ENCODE measurements at regions not wholly inside any gene's neighbourhood (a gene's known extent, or its start where the extent isn't known, plus 50 kb on each side); places are given as distances from the start of the nearest gene placed in this dataset.

DNA sequence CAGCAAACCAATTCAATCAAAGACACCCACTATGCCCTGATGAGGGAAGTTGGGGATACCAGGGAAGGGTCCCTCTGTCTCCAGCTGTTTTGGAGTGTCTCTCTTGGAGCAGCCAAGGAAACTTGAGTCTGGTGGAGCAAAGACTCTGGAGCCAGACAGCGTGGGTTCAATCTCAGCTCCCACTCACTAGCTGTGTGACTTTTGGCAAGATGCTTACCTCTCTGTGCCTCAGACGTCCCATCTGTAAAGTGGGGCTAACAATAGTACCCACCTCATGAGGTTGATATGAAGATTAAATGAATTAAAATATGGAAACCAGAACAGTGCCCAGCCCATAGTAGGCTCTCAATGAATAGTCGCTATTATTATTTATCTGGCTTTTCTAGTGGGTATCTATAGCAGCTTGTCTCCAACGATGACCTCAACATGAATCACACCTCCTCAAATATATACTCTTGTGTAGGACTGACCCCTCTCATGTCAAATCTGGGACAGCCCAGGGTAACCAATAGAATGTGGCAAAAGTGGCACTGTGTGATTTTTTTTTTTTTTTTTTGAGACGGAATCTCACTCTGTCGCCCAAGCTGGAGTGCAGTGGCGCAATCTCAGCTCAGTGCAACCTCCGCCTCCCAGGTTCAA lies 99.2 kb upstream of the FOXP4 start:
- no peak overlapping the region for H3K27ac Mint-ChIP-seq
- no peaks in the 10 kb centered on the region for H3K9me3 Mint-ChIP-seq
- no peaks in the 10 kb centered on the region for H3K4me1 Mint-ChIP-seq (ENCODE audit: low read depth)
- peaks cover 44% of the 10 kb centered on the region for H3K27me3 Mint-ChIP-seq (ENCODE audit: insufficient read depth)
- intact Hi-C loops (cut with micrococcal nuclease): no loop called here
- no peak overlapping the region for H3K4me3 Mint-ChIP-seq
- no peak for DNase-seq (ENCODE audit: low spot score)
- H3K36me3 Mint-ChIP-seq (ENCODE audit: low read depth): no peaks in the 10 kb centered on the region

- H3K4me3 Mint-ChIP-seq: no peak overlapping the region
Observed at GRCh38 chr6:41448256-41448655, 97.9 kb upstream of the FOXP4 start.

GRCh38 chr6:41449399-41450245 lies 96.6 kb upstream of the FOXP4 start:
- Mint-ChIP-seq H3K27ac (no peak overlapping the region), H3K36me3 (ENCODE audit: low read depth) (no peaks in the 10 kb centered on the region), H3K4me3 (no peak overlapping the region), H3K9me3 (no peaks in the 10 kb centered on the region), H3K4me1 (ENCODE audit: low read depth) (no peaks in the 10 kb centered on the region), H3K27me3 (ENCODE audit: insufficient read depth) (peaks cover 27% of the 10 kb centered on the region)
- intact Hi-C loops (cut with micrococcal nuclease): no loop called here
- DNase-seq (ENCODE audit: low spot score): no peak

More at GRCh38 chr6:41448256-41448655, 97.9 kb upstream of the FOXP4 start:
- Mint-ChIP-seq H3K4me1 (ENCODE audit: low read depth) (no peaks in the 10 kb centered on the region), H3K27me3 (ENCODE audit: insufficient read depth) (peaks cover 39% of the 10 kb centered on the region), H3K36me3 (ENCODE audit: low read depth) (no peaks in the 10 kb centered on the region), H3K9me3 (no peaks in the 10 kb centered on the region), H3K27ac (no peak overlapping the region)
- intact Hi-C loops (cut with micrococcal nuclease): no loop called here
- no peak for DNase-seq (ENCODE audit: low spot score)

DNA sequence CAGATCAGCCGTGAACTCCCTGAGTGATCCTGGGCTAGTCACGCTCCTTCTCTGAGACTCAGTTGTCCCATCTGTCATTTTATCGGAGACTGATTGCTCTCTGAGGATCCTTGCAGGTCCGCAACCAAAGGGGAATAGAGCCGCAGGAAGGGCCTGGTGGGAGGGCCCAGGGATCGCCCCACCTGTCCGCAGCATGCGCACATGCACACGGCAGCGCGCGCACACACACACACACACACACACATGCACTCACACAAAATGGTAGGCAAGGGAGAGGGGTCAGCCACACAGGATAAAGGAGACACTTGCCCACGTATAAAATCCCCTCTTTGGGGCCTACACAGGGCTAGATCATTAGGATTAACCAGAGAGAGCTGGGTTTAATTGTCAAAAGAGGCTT lies 95.6 kb upstream of the FOXP4 start:
- H3K27me3 Mint-ChIP-seq (ENCODE audit: insufficient read depth): peaks cover 24% of the 10 kb centered on the region
- no peak overlapping the region for H3K27ac Mint-ChIP-seq
- intact Hi-C loops (cut with micrococcal nuclease): no loop called here
- no peaks in the 10 kb centered on the region for H3K9me3 Mint-ChIP-seq
- no peak for DNase-seq (ENCODE audit: low spot score)
- no peaks in the 10 kb centered on the region for H3K36me3 Mint-ChIP-seq (ENCODE audit: low read depth)
- no peaks in the 10 kb centered on the region for H3K4me1 Mint-ChIP-seq (ENCODE audit: low read depth)
- H3K4me3 Mint-ChIP-seq: no peak overlapping the region

- intact Hi-C loops (cut with micrococcal nuclease): no loop called here
- no peak overlapping the region for H3K4me3 Mint-ChIP-seq
- no peak overlapping the region for H3K27ac Mint-ChIP-seq
- DNase-seq (ENCODE audit: low spot score): no peak
- no peaks in the 10 kb centered on the region for H3K36me3 Mint-ChIP-seq (ENCODE audit: low read depth)
- no peaks in the 10 kb centered on the region for H3K9me3 Mint-ChIP-seq
- peaks cover 25% of the 10 kb centered on the region for H3K27me3 Mint-ChIP-seq (ENCODE audit: insufficient read depth)
- H3K4me1 Mint-ChIP-seq (ENCODE audit: low read depth): no peaks in the 10 kb centered on the region
Observed at GRCh38 chr6:41451039-41451438, 95.1 kb upstream of the FOXP4 start.

DNA sequence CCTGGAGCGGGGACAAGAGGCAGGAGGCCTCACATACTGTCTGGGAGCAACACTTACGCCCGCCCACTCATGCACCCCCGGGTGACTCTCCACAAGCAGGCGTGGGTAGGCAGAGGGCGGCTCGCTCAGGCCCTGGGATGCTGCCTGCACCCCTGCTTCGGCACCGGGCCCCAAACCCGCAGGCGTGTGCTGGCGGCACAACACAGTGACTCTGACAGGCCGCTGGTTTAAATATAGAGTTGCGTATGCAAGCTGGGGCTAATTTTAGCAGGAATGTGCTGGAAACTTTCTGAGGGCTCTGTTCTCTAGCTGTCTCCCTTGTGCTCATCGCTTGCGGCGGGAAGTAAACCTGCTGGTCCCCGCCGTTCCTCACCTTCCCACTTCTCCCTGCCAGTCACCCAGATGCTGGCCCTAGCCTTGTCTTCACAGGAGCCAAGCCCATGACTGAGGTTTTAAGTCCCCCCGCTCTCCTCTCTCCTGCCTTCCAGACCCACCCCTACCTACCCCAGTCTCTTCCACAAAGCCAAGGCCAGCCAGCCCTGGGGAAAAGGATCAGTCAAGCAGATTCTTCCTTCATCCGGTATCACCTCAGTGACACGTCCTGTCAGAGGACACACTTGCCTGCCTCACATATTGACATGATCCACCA lies 94.5 kb upstream of the FOXP4 start:
- Mint-ChIP-seq H3K27me3 (ENCODE audit: insufficient read depth) (peaks cover 28% of the 10 kb centered on the region), H3K9me3 (no peaks in the 10 kb centered on the region), H3K27ac (no peak overlapping the region), H3K36me3 (ENCODE audit: low read depth) (no peaks in the 10 kb centered on the region), H3K4me1 (ENCODE audit: low read depth) (no peaks in the 10 kb centered on the region), H3K4me3 (no peak overlapping the region)
- no peak for DNase-seq (ENCODE audit: low spot score)
- intact Hi-C loops (cut with micrococcal nuclease): no loop called here

- Mint-ChIP-seq H3K4me3 (no peak overlapping the region), H3K27ac (no peak overlapping the region), H3K27me3 (ENCODE audit: insufficient read depth) (peaks cover 17% of the 10 kb centered on the region), H3K9me3 (no peaks in the 10 kb centered on the region), H3K36me3 (ENCODE audit: low read depth) (no peaks in the 10 kb centered on the region), H3K4me1 (ENCODE audit: low read depth) (no peaks in the 10 kb centered on the region)
- no peak for DNase-seq (ENCODE audit: low spot score)
- intact Hi-C loops (cut with micrococcal nuclease): no loop called here
Observed at GRCh38 chr6:41452763-41453162, 93.4 kb upstream of the FOXP4 start.

GRCh38 chr6:41453244-41453643 lies 92.9 kb upstream of the FOXP4 start:
- H3K27me3 Mint-ChIP-seq (ENCODE audit: insufficient read depth): peaks cover 16% of the 10 kb centered on the region
- H3K4me3 Mint-ChIP-seq: no peak overlapping the region
- H3K9me3 Mint-ChIP-seq: no peaks in the 10 kb centered on the region
- H3K4me1 Mint-ChIP-seq (ENCODE audit: low read depth): no peaks in the 10 kb centered on the region
- H3K36me3 Mint-ChIP-seq (ENCODE audit: low read depth): no peaks in the 10 kb centered on the region
- H3K27ac Mint-ChIP-seq: no peak overlapping the region
- DNase-seq (ENCODE audit: low spot score): no peak
- intact Hi-C loops (cut with micrococcal nuclease): no loop called here

GRCh38 chr6:41454189-41454789 lies 91.9 kb upstream of the FOXP4 start:
- DNase-seq (ENCODE audit: low spot score): no peak
- H3K36me3 Mint-ChIP-seq (ENCODE audit: low read depth): no peaks in the 10 kb centered on the region

GRCh38 chr6:41455410-41455809 lies 90.8 kb upstream of the FOXP4 start:
- Mint-ChIP-seq H3K27me3 (ENCODE audit: insufficient read depth) (peaks cover 21% of the 10 kb centered on the region), H3K4me1 (ENCODE audit: low read depth) (no peaks in the 10 kb centered on the region), H3K36me3 (ENCODE audit: low read depth) (no peaks in the 10 kb centered on the region), H3K9me3 (no peaks in the 10 kb centered on the region), H3K27ac (no peak overlapping the region), H3K4me3 (no peak overlapping the region)
- DNase-seq (ENCODE audit: low spot score): no peak
- intact Hi-C loops (cut with micrococcal nuclease): no loop called here

More at GRCh38 chr6:41454189-41454789, 91.9 kb upstream of the FOXP4 start:
- intact Hi-C loops (cut with micrococcal nuclease): no loop called here
- Mint-ChIP-seq H3K27ac (no peak overlapping the region), H3K4me3 (no peak overlapping the region), H3K9me3 (no peaks in the 10 kb centered on the region), H3K4me1 (ENCODE audit: low read depth) (no peaks in the 10 kb centered on the region), H3K27me3 (ENCODE audit: insufficient read depth) (peaks cover 14% of the 10 kb centered on the region)

DNA sequence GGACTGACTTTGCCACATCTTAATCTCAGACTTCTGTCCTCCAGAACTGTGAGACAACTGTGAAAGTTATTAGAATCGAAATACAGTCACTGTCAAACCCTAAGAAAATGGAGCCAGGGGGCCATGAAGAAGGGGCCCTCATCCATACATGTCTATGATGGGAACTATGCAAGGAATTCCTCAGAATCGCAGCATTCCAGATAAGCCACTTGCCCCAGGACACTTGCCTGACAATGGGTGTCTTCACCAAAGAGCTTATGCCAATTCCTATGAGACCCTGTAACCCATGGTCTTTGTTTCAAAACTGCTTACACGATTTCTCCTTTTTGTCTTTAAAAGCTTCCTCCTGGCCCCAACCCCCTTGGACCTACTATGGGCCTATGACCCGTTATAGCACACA lies 90.4 kb upstream of the FOXP4 start:
- no peak for DNase-seq (ENCODE audit: low spot score)
- Mint-ChIP-seq H3K9me3 (no peaks in the 10 kb centered on the region), H3K4me1 (ENCODE audit: low read depth) (no peaks in the 10 kb centered on the region), H3K27ac (no peak overlapping the region), H3K4me3 (no peak overlapping the region), H3K27me3 (ENCODE audit: insufficient read depth) (peaks cover 22% of the 10 kb centered on the region), H3K36me3 (ENCODE audit: low read depth) (no peaks in the 10 kb centered on the region)
- intact Hi-C loops (cut with micrococcal nuclease): no loop called here

GRCh38 chr6:41457303-41457670 lies 88.9 kb upstream of the FOXP4 start:
- no peaks in the 10 kb centered on the region for H3K4me1 Mint-ChIP-seq (ENCODE audit: low read depth)
- no peak for DNase-seq (ENCODE audit: low spot score)
- no peaks in the 10 kb centered on the region for H3K9me3 Mint-ChIP-seq
- H3K36me3 Mint-ChIP-seq (ENCODE audit: low read depth): no peaks in the 10 kb centered on the region
- intact Hi-C loops (cut with micrococcal nuclease): no loop called here
- H3K27ac Mint-ChIP-seq: no peak overlapping the region
- H3K4me3 Mint-ChIP-seq: no peak overlapping the region
- peaks cover 22% of the 10 kb centered on the region for H3K27me3 Mint-ChIP-seq (ENCODE audit: insufficient read depth)

DNA sequence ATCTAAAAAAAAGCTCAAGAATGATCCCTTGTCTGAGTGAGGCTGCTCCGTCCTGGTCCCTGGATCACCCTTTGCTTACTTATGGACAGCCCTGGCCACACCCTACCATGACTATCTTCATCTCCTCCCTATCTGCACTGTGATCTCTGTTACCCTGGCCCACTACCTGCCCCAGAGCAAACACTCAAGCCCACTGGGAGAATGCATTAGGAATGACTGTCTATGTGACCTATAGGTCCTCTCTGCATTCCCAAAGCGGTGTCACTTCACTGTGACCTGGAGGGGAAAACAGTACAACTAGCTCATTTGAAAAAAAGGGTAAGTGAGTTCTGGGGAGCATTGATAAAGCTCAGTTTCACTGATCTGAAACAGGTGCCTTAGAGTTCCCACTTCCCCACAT lies 86.4 kb upstream of the FOXP4 start:
- Mint-ChIP-seq H3K9me3 (no peaks in the 10 kb centered on the region), H3K27ac (no peak overlapping the region), H3K27me3 (ENCODE audit: insufficient read depth) (peaks cover 36% of the 10 kb centered on the region), H3K4me3 (no peak overlapping the region), H3K4me1 (ENCODE audit: low read depth) (no peaks in the 10 kb centered on the region), H3K36me3 (ENCODE audit: low read depth) (no peaks in the 10 kb centered on the region)
- intact Hi-C loops (cut with micrococcal nuclease): loop anchor here (5.0 kb wide), 1 partner anchor 223 kb away; no protein-coding TSS in a partner anchor
- no peak for DNase-seq (ENCODE audit: low spot score)
